WTC11 (cell line): ENCODE measurements at regions not wholly inside any gene's neighbourhood (a gene's known extent, or its start where the extent isn't known, plus 50 kb on each side); places are given as distances from the start of the nearest gene placed in this dataset.

Experiments used
- ATAC-seq: fragments of 200-7000 bp; cut with Tn5 transposase; 2 replicates; pipeline ENCODE4 v1.10.0; 2021; ENCODE audit warnings: mild to moderate bottlenecking, moderate library complexity
- CTCF ChIA-PET: fragments of 300-600 bp; sonication (Branson Sonifier 250); formaldehyde crosslinking; loops from one replicate; lab custom pipeline; 2021; ENCODE audit warnings: antibody characterized with exemption; lab: Charles Lee
- POLR2A ChIA-PET: fragments of 350-600 bp; sonication (Branson Sonifier 250); formaldehyde crosslinking; loops from one replicate; lab custom pipeline; 2021; ENCODE audit warnings: antibody characterized with exemption; lab: Charles Lee
- DNase-seq: peaks from one replicate; pipeline ENCODE4 v3.0.0; 2021; ENCODE audit warnings: low spot score
- H3K27ac Mint-ChIP-seq: 2 replicates; pipeline ENCODE4 v1.8.0; 2021; ENCODE audit warnings: mixed read lengths
- H3K27me3 Mint-ChIP-seq: 2 replicates; pipeline ENCODE4 v1.8.0; 2021; ENCODE audit warnings: low read depth, mild to moderate bottlenecking, moderate library complexity, mixed read lengths
- H3K36me3 Mint-ChIP-seq: 2 replicates; pipeline ENCODE4 v1.8.0; 2021; ENCODE audit warnings: mixed read lengths
- H3K4me1 Mint-ChIP-seq: 2 replicates; pipeline ENCODE4 v1.8.0; 2022; ENCODE audit warnings: mixed read lengths
- H3K4me3 Mint-ChIP-seq: 2 replicates; pipeline ENCODE4 v1.8.0; 2021; ENCODE audit warnings: mild to moderate bottlenecking, moderate library complexity, mixed read lengths
- H3K9me3 Mint-ChIP-seq: 2 replicates; pipeline ENCODE4 v1.8.0; 2021; ENCODE audit warnings: mixed read lengths
- ATF6 ChIP-seq: sonication (generic); formaldehyde crosslinking; IDR thresholded peaks from 2 replicates; pipeline ENCODE4 v1.8.1; 2023; ENCODE audit warnings: mild to moderate bottlenecking, missing genetic modification reagents
- CREB1 ChIP-seq: sonication (generic); formaldehyde crosslinking; IDR thresholded peaks from 2 replicates; pipeline ENCODE4 v1.8.0; 2023; ENCODE audit warnings: mild to moderate bottlenecking, missing genetic modification reagents
- GABPB1 ChIP-seq: sonication (generic); formaldehyde crosslinking; IDR thresholded peaks from 2 replicates; pipeline ENCODE4 v1.8.1; 2023; ENCODE audit warnings: mild to moderate bottlenecking, missing genetic modification reagents
- HMGA2 ChIP-seq: fragments of 250-450 bp; sonication (Bioruptor Pico); IDR thresholded peaks from 2 replicates; pipeline ENCODE4 v1.4.0; 2021; ENCODE audit warnings: mild to moderate bottlenecking, moderate library complexity
- MAX ChIP-seq: sonication (generic); formaldehyde crosslinking; IDR thresholded peaks from 2 replicates; pipeline ENCODE4 v1.8.0; 2022; ENCODE audit warnings: mild to moderate bottlenecking, missing genetic modification reagents
- NFE2L1 ChIP-seq: sonication (generic); formaldehyde crosslinking; IDR thresholded peaks from 2 replicates; pipeline ENCODE4 v1.8.1; 2023; ENCODE audit warnings: missing genetic modification reagents
- NR3C1 ChIP-seq: sonication (generic); formaldehyde crosslinking; conservative IDR thresholded peaks from 2 replicates; pipeline ENCODE4 v1.8.1; 2023; ENCODE audit warnings: low read depth, mild to moderate bottlenecking, missing genetic modification reagents
- USF1 ChIP-seq: sonication (generic); formaldehyde crosslinking; IDR thresholded peaks from 2 replicates; pipeline ENCODE4 v1.8.0; 2022; ENCODE audit warnings: mild to moderate bottlenecking, missing genetic modification reagents
- ZNF138 ChIP-seq: sonication (generic); formaldehyde crosslinking; conservative IDR thresholded peaks from 2 replicates; pipeline ENCODE4 v1.8.1; 2022; ENCODE audit warnings: mild to moderate bottlenecking, moderate library complexity, missing genetic modification reagents
- ZNF281 ChIP-seq: sonication (generic); formaldehyde crosslinking; IDR thresholded peaks from 2 replicates; pipeline ENCODE4 v1.8.0; 2023; ENCODE audit warnings: mild to moderate bottlenecking, missing genetic modification reagents
- ZNF396 ChIP-seq: fragments of 250-450 bp; sonication (Bioruptor Pico); IDR thresholded peaks from 2 replicates; pipeline ENCODE4 v1.8.0; 2021; ENCODE audit warnings: mild to moderate bottlenecking, moderate library complexity, borderline replicate concordance
- TF ChIP-seq, protein P1 (sequence below): sonication (generic); formaldehyde crosslinking; IDR thresholded peaks from 2 replicates; pipeline ENCODE4 v1.8.0; 2022; ENCODE audit warnings: mild to moderate bottlenecking, missing genetic modification reagents
- TF ChIP-seq, protein P2 (sequence below): fragments of 250-450 bp; sonication (Bioruptor Pico); IDR thresholded peaks from 2 replicates; pipeline ENCODE4 v2.1.2; 2022; ENCODE audit warnings: mild to moderate bottlenecking, moderate library complexity
- TF ChIP-seq, protein P3 (sequence below): sonication (generic); formaldehyde crosslinking; IDR thresholded peaks from 2 replicates; pipeline ENCODE4 v1.8.0; 2023; ENCODE audit warnings: missing genetic modification reagents, mild to moderate bottlenecking, borderline replicate concordance

GRCh38 chr6:108777536-108777935, 70.7 kb upstream of the ARMC2 start (continued):
- TF ChIP-seq, protein P1, sequence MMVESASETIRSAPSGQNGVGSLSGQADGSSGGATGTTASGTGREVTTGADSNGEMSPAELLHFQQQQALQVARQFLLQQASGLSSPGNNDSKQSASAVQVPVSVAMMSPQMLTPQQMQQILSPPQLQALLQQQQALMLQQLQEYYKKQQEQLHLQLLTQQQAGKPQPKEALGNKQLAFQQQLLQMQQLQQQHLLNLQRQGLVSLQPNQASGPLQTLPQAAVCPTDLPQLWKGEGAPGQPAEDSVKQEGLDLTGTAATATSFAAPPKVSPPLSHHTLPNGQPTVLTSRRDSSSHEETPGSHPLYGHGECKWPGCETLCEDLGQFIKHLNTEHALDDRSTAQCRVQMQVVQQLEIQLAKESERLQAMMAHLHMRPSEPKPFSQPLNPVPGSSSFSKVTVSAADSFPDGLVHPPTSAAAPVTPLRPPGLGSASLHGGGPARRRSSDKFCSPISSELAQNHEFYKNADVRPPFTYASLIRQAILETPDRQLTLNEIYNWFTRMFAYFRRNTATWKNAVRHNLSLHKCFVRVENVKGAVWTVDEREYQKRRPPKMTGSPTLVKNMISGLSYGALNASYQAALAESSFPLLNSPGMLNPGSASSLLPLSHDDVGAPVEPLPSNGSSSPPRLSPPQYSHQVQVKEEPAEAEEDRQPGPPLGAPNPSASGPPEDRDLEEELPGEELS (CRISPR knock-in tag) = no peak
- TF ChIP-seq USF1 (no peak), NFE2L1 (no peak), ZNF396 (CRISPR knock-in tag) (no peak), GABPB1 (CRISPR knock-in tag) (no peak)
- TF ChIP-seq, all 79 proteins: peak for 0

DNA sequence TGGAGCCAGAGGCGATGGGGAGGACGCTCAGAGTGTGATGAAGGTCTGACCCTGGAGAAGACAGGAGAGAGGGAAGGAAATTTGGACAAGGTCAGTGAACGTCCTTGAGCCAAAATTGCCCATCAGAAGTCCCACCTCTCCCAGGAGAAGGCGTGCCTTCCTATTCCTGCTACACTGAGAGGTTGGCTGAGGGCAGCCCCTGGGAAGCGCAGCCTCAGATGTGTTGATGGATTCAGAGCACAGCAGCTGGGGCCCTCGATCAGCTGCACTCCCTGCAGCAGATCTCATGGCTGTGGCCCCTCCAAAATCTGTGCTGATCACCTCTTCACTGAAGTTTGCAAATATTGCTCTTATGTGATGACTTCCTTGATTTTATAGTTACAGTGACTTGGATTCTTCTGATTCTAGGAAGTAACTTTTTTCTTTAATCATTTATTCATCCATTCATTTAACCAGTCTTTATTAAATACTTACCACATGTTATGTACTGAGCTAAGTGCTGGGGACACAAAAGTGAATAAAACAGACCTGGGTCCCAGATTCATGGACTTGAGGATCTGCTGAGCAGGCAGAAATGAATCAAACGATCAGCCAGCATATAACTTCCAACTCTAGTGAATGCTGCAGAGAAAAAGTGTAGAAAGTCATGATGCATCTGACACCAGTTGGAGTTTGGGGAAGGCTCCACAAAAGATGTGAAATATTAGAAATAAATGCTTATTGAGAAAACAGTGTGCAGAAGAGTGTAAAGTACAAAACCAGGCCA, 69.6 kb upstream of the ARMC2 start:
- Mint-ChIP-seq H3K36me3 (no peaks in the 10 kb centered on the region), H3K4me3 (no peak overlapping the region), H3K27ac (no peak overlapping the region), H3K27me3 (peaks cover 35% of the 10 kb centered on the region), H3K4me1 (peaks cover 41% of the 10 kb centered on the region), H3K9me3 (peaks cover 5% of the 10 kb centered on the region)
- POLR2A ChIA-PET = no interaction called here
- TF ChIP-seq NR3C1 (CRISPR knock-in tag) = no peak
- CTCF ChIA-PET = no interaction called here
- DNase-seq (no peak), ATAC-seq (0 out of 2 replicates have a peak, but pooled peaks have one; percentile 6)

- no peak for ATAC-seq
- Mint-ChIP-seq H3K4me1 (peaks cover 41% of the 10 kb centered on the region), H3K27ac (peak overlapping the region; percentile 72), H3K36me3 (no peaks in the 10 kb centered on the region), H3K4me3 (no peak overlapping the region), H3K27me3 (peaks cover 38% of the 10 kb centered on the region), H3K9me3 (peaks cover 2% of the 10 kb centered on the region)
- no peak for DNase-seq
- ChIA-PET POLR2A (no interaction called here), CTCF (interaction anchor here (1.3 to 1.8 kb wide), 3 partner anchors 58 to 293 kb away, joined by 3 to 10 read pairs (median 5); no protein-coding TSS in a partner anchor)
- TF ChIP-seq NFE2L1 (no peak), MAX (CRISPR knock-in tag) (no peak), ZNF138 (CRISPR knock-in tag) (no peak), ZNF281 (no peak), CREB1 (no peak), HMGA2 (no peak), ATF6 (CRISPR knock-in tag) (no peak)
- TF ChIP-seq, protein P2, sequence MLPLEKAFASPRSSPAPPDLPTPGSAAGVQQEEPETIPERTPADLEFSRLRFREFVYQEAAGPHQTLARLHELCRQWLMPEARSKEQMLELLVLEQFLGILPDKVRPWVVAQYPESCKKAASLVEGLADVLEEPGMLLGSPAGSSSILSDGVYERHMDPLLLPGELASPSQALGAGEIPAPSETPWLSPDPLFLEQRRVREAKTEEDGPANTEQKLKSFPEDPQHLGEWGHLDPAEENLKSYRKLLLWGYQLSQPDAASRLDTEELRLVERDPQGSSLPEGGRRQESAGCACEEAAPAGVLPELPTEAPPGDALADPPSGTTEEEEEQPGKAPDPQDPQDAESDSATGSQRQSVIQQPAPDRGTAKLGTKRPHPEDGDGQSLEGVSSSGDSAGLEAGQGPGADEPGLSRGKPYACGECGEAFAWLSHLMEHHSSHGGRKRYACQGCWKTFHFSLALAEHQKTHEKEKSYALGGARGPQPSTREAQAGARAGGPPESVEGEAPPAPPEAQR = no peak
- TF ChIP-seq, protein P3, sequence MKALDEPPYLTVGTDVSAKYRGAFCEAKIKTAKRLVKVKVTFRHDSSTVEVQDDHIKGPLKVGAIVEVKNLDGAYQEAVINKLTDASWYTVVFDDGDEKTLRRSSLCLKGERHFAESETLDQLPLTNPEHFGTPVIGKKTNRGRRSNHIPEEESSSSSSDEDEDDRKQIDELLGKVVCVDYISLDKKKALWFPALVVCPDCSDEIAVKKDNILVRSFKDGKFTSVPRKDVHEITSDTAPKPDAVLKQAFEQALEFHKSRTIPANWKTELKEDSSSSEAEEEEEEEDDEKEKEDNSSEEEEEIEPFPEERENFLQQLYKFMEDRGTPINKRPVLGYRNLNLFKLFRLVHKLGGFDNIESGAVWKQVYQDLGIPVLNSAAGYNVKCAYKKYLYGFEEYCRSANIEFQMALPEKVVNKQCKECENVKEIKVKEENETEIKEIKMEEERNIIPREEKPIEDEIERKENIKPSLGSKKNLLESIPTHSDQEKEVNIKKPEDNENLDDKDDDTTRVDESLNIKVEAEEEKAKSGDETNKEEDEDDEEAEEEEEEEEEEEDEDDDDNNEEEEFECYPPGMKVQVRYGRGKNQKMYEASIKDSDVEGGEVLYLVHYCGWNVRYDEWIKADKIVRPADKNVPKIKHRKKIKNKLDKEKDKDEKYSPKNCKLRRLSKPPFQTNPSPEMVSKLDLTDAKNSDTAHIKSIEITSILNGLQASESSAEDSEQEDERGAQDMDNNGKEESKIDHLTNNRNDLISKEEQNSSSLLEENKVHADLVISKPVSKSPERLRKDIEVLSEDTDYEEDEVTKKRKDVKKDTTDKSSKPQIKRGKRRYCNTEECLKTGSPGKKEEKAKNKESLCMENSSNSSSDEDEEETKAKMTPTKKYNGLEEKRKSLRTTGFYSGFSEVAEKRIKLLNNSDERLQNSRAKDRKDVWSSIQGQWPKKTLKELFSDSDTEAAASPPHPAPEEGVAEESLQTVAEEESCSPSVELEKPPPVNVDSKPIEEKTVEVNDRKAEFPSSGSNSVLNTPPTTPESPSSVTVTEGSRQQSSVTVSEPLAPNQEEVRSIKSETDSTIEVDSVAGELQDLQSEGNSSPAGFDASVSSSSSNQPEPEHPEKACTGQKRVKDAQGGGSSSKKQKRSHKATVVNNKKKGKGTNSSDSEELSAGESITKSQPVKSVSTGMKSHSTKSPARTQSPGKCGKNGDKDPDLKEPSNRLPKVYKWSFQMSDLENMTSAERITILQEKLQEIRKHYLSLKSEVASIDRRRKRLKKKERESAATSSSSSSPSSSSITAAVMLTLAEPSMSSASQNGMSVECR (CRISPR knock-in tag) = no peak
Measured at GRCh38 chr6:108779536-108780275, 68.5 kb upstream of the ARMC2 start.
